Neutrophil (primary cell): ENCODE measurements at regions not wholly inside any gene's neighbourhood (a gene's known extent, or its start where the extent isn't known, plus 50 kb on each side); places are given as distances from the start of the nearest gene placed in this dataset.
A peak's percentile ranks its signal among the peaks of the same experiment; 100 is the strongest.

Experiments
- H3K27ac ChIP-seq: fragments of 200-600 bp; sonication (generic); 2 replicates; pipeline ENCODE4 v1.5.1; 2016; ENCODE audit warnings: mild to moderate bottlenecking, moderate library complexity
- H3K27me3 ChIP-seq: fragments of 200-600 bp; sonication (generic); 2 replicates; pipeline ENCODE4 v1.6.0; 2016; ENCODE audit warnings: mild to moderate bottlenecking
- H3K36me3 ChIP-seq: fragments of 200-600 bp; sonication (generic); 2 replicates; pipeline ENCODE4 v1.5.1; 2017
- H3K4me1 ChIP-seq, 2 experiments: fragments of 200-600 bp in 1 of 2; sonication (generic) in 1 of 2; 1 replicate in 1 of 2; 2 replicates in 1 of 2; pipeline versions ENCODE4 v1.5.1 to v1.6.1; 2013 to 2016; ENCODE audit warnings: low read depth in 1 of 2, low read length in 1 of 2, mild to moderate bottlenecking in 1 of 2, moderate library complexity in 1 of 2; ENCODE audit not compliant: control insufficient read depth in 1 of 2, insufficient read depth in 1 of 2
- H3K4me3 ChIP-seq, 2 experiments: fragments of 200-600 bp in 1 of 2; sonication (generic) in 1 of 2; 1 replicate in 1 of 2; 2 replicates in 1 of 2; pipeline ENCODE4 v1.5.1; 2013 to 2016; ENCODE audit warnings: low read depth in 1 of 2, low read length in 1 of 2, mild to moderate bottlenecking in 1 of 2, moderate library complexity in 1 of 2
- H3K9me3 ChIP-seq: fragments of 200-600 bp; sonication (generic); 2 replicates; pipeline ENCODE4 v1.5.1; 2016
- CTCF ChIP-seq: fragments of 200-600 bp; sonication (generic); IDR thresholded peaks from 2 replicates; pipeline ENCODE4 v1.5.1; 2016; ENCODE audit warnings: antibody characterized with exemption

GRCh38 chr13:51518827-51519226 is 65.4 kb upstream of the WDFY2 start:
- Histone ChIP-seq H3K36me3 (no peaks in the 10 kb centered on the region), H3K27ac (no peak overlapping the region), H3K4me1 (peaks cover 10 to 12% of the 10 kb centered on the region in 2 experiments), H3K27me3 (no peaks in the 10 kb centered on the region), H3K4me3 (no peak overlapping the region), H3K9me3 (no peaks in the 10 kb centered on the region)
- no peak for TF ChIP-seq CTCF

- peaks cover 10 to 12% of the 10 kb centered on the region in 2 experiments for H3K4me1 ChIP-seq
- H3K4me3 ChIP-seq, result no peak overlapping the region
- H3K27ac ChIP-seq, result no peak overlapping the region
- H3K9me3 ChIP-seq, result no peaks in the 10 kb centered on the region
- H3K27me3 ChIP-seq, result no peaks in the 10 kb centered on the region
- TF ChIP-seq CTCF, result no peak
- H3K36me3 ChIP-seq, result no peaks in the 10 kb centered on the region
These were observed 64.5 kb upstream of the WDFY2 start for GRCh38 chr13:51519771-51520216.

- TF ChIP-seq CTCF, result no peak
- no peak overlapping the region for H3K27ac ChIP-seq
- no peak overlapping the region for H3K4me3 ChIP-seq
- H3K4me1 ChIP-seq, result peaks cover 10 to 12% of the 10 kb centered on the region in 2 experiments
- H3K27me3 ChIP-seq, result no peaks in the 10 kb centered on the region
- no peaks in the 10 kb centered on the region for H3K9me3 ChIP-seq
- no peaks in the 10 kb centered on the region for H3K36me3 ChIP-seq
These were observed 63.7 kb upstream of the WDFY2 start for GRCh38 chr13:51520524-51520923.

- H3K27ac ChIP-seq, result peak overlapping the region; percentile 43
- H3K27me3 ChIP-seq, result no peaks in the 10 kb centered on the region
- no peaks in the 10 kb centered on the region for H3K9me3 ChIP-seq
- TF ChIP-seq CTCF, result no peak
- H3K36me3 ChIP-seq, result no peaks in the 10 kb centered on the region
- H3K4me3 ChIP-seq, result no peak overlapping the region
- peaks cover 10 to 12% of the 10 kb centered on the region in 2 experiments for H3K4me1 ChIP-seq
These were observed 61.2 kb upstream of the WDFY2 start for GRCh38 chr13:51523082-51523518.

GRCh38 chr13:51524312-51524711 is 60.0 kb upstream of the WDFY2 start:
- H3K27me3 ChIP-seq, result no peaks in the 10 kb centered on the region
- no peak overlapping the region for H3K4me3 ChIP-seq
- H3K9me3 ChIP-seq, result no peaks in the 10 kb centered on the region
- peaks cover 10 to 12% of the 10 kb centered on the region in 2 experiments for H3K4me1 ChIP-seq
- no peak overlapping the region for H3K27ac ChIP-seq
- no peaks in the 10 kb centered on the region for H3K36me3 ChIP-seq
- TF ChIP-seq CTCF, result no peak
